Left ventricle myocardium inferior (tissue), 1 donor: ENCODE measurements at regions not wholly inside any gene's neighbourhood (a gene's known extent, or its start where the extent isn't known, plus 50 kb on each side); places are given as distances from the start of the nearest gene placed in this dataset.
"Not testable (repeated sequence)": the region's sequence is repeated elsewhere in the genome, so short reads cannot be mapped to it uniquely, and the experiment has no call there.

Experiments used
- DNase-seq: peaks from one replicate; pipeline ENCODE4 v3.0.0-alpha.2; 2020
- H3K27ac ChIP-seq: fragments of 200-600 bp; replicated peaks from 2 replicates; pipeline ENCODE4 v1.8.0; 2021
- H3K27me3 ChIP-seq: fragments of 200-600 bp; 2 replicates; pipeline ENCODE4 v1.8.0; 2021; ENCODE audit warnings: low read depth
- H3K36me3 ChIP-seq: fragments of 200-600 bp; 2 replicates; pipeline ENCODE4 v1.8.0; 2021
- H3K4me1 ChIP-seq: fragments of 200-600 bp; 2 replicates; pipeline ENCODE4 v1.8.0; 2021
- H3K4me3 ChIP-seq: fragments of 200-600 bp; 2 replicates; pipeline ENCODE4 v1.8.0; 2021; ENCODE audit warnings: mild to moderate bottlenecking, moderate library complexity
- H3K9me3 ChIP-seq: fragments of 200-600 bp; replicated peaks from 2 replicates; pipeline ENCODE4 v1.8.0; 2021
- intact Hi-C: fragments of 100-400 bp; cut with micrococcal nuclease; formaldehyde crosslinking; loops from one replicate; pipeline ENCODE4 v1.11.0; 2022
- TF ChIP-seq, protein P1 (sequence below): fragments of 200-600 bp; IDR thresholded peaks from 2 replicates; pipeline ENCODE4 v1.8.0; 2021; ENCODE audit warnings: antibody characterized with exemption, mild to moderate bottlenecking, borderline replicate concordance
- donor health status: DM: no; HTN: yes; CAD: no; lungs with severe emphysema.

DNA sequence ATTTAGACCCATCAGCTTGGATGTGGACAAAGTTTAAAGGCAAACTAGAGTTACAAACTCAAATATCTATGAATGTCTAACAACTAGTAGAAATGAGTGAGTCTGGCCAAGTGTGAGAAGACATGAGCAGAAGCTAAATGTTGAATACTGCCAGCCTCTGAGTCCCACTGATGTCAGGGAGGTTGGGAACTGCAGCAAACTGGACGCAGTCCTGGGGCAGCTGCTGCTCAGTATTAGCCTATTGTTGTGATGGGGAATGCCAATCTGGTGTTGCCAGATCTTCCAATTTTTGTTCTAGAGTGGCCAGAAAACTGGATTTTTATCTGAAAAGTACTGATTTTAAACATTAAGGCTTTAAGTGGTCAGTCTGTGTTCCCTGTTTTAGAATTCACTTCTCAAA lies 770.4 kb upstream of the STXBP6 start:
- no peak overlapping the region for H3K4me3 ChIP-seq
- no peak overlapping the region for H3K27ac ChIP-seq
- DNase-seq, result no peak
- H3K36me3 ChIP-seq, result no peaks in the 10 kb centered on the region
- no peaks in the 10 kb centered on the region for H3K27me3 ChIP-seq
- intact Hi-C loops, result no loop called here
- TF ChIP-seq, protein P1, sequence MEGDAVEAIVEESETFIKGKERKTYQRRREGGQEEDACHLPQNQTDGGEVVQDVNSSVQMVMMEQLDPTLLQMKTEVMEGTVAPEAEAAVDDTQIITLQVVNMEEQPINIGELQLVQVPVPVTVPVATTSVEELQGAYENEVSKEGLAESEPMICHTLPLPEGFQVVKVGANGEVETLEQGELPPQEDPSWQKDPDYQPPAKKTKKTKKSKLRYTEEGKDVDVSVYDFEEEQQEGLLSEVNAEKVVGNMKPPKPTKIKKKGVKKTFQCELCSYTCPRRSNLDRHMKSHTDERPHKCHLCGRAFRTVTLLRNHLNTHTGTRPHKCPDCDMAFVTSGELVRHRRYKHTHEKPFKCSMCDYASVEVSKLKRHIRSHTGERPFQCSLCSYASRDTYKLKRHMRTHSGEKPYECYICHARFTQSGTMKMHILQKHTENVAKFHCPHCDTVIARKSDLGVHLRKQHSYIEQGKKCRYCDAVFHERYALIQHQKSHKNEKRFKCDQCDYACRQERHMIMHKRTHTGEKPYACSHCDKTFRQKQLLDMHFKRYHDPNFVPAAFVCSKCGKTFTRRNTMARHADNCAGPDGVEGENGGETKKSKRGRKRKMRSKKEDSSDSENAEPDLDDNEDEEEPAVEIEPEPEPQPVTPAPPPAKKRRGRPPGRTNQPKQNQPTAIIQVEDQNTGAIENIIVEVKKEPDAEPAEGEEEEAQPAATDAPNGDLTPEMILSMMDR, result no peak
- no peaks in the 10 kb centered on the region for H3K9me3 ChIP-seq
- no peaks in the 10 kb centered on the region for H3K4me1 ChIP-seq

DNA sequence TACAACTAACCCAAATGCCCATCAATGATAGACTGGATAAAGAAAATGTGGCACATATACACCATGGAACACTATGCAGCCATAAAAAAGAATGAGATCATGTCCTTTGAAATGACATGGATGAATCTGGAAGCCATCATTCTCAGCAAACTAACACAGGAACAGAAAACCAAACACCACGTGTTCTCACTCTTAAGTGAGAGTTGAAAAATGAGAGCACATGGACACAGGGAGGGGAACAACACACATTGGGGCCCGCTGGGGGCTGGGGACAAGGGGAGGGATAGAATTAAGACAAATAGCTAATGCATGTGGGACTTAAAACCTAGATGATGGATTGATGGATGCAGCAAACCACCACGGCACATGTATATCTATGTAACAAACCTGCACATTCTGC lies 764.7 kb upstream of the STXBP6 start:
- H3K36me3 ChIP-seq, H3K27me3 ChIP-seq, DNase-seq, intact Hi-C loops, H3K27ac ChIP-seq, H3K4me1 ChIP-seq, H3K4me3 ChIP-seq, H3K9me3 ChIP-seq: not testable (repeated sequence)

DNA sequence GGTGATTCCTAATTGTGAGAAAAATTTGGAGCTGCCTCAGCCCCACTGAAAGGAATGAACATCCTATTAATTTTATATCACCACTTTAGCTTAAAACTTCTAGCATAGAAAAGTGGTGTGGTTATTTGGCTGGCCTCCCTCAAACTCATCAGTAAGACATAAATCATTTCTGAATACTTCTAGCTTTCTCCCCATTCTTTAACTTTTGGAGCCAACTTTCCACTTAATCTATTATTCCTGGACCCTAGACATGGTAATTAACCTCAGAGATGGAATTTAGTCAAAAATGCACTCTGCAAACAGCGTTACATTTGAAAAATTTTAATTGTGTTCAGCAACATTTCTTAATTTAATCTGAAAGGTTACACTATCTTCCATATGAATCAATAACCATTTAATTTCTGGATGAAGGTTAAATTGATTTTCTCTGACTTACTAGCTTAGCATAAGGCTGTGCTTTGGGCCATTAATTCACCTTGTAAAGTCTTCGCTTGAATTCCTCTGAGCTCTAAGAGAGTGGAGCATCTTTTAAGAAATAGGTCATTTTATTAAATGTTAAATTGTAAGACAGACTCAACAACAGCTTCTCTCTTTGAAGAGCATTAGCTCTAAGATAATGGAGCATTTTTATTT lies 753.6 kb upstream of the STXBP6 start:
- Histone ChIP-seq H3K27ac (no peak overlapping the region), H3K4me3 (no peak overlapping the region), H3K36me3 (no peaks in the 10 kb centered on the region), H3K9me3 (no peaks in the 10 kb centered on the region), H3K27me3 (no peaks in the 10 kb centered on the region), H3K4me1 (no peaks in the 10 kb centered on the region)
- TF ChIP-seq, protein P1, result no peak
- DNase-seq, result no peak
- intact Hi-C loops, result no loop called here

DNA sequence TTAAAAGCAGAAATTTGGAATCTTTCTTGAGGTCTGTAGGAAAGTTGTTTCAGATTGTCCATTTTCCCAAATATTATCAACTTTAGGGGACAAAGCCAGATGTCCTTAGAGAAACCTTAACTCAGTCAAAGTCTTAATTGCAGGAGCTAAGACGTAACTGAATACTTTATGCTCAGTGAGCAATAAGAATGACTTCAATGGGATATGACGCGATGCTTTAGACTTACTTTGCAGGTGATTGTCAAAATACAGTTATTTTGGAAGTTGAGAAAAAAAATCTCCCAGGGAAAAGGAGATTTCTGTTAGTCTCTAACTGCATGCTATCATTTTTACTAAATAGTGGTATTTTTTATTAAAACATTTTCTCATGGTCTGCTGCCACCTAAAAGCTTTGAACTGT lies 750.9 kb upstream of the STXBP6 start:
- DNase-seq, result no peak

DNA sequence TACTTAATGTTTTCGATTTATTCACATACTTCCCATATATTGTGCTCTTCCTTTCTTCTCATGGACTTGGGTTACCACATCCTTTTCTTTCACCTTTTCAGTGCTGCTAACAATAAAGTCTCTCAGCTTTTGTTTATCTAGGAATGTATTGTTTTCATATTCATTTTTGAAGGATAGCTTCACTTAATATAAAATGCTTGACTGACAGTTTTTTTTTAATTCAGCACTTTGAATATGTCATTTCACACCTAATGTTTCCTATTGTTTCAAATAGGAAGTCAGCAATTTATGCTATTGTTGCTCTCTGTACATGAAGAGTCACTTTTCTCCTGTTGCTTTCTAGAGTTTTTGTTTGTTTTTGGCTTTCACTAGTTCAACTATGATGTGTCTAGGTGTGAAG lies 738.3 kb upstream of the STXBP6 start:
- Histone ChIP-seq H3K36me3 (no peaks in the 10 kb centered on the region), H3K4me1 (no peaks in the 10 kb centered on the region), H3K9me3 (peaks cover 21% of the 10 kb centered on the region), H3K27ac (no peak overlapping the region), H3K27me3 (no peaks in the 10 kb centered on the region), H3K4me3 (no peak overlapping the region)
- DNase-seq, result no peak
- TF ChIP-seq, protein P1, result no peak
- intact Hi-C loops, result no loop called here

More for the DNA sequence above, 750.9 kb upstream of the STXBP6 start:
- H3K4me1 ChIP-seq, result no peaks in the 10 kb centered on the region
- no peak overlapping the region for H3K4me3 ChIP-seq
- no peaks in the 10 kb centered on the region for H3K27me3 ChIP-seq
- H3K9me3 ChIP-seq, result no peaks in the 10 kb centered on the region
- no peaks in the 10 kb centered on the region for H3K36me3 ChIP-seq
- TF ChIP-seq, protein P1, result no peak
- intact Hi-C loops, result no loop called here
- H3K27ac ChIP-seq, result no peak overlapping the region

DNA sequence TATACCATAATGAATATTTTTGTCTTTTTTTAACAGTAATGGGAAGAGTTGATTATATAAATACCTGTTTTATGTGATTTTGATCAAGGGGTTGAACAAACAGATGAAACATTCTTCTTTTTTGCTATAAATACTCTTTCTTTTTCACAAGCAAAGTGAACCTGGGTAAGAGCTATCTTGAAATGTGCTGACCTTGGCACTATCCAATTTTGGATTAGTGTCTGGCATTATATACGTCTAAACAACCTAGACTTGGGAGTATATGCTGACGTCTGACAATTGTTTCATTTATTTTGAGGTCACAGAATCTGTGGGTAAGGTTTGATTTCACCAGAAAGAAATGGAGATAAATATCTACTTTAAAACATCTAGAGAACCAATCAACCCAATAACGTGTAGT lies 716.0 kb upstream of the STXBP6 start:
- DNase-seq, result no peak
- Histone ChIP-seq H3K36me3 (no peaks in the 10 kb centered on the region), H3K27me3 (no peaks in the 10 kb centered on the region), H3K4me3 (no peak overlapping the region), H3K9me3 (peaks cover 5% of the 10 kb centered on the region), H3K27ac (no peak overlapping the region), H3K4me1 (no peaks in the 10 kb centered on the region)
- TF ChIP-seq, protein P1, result no peak
- intact Hi-C loops, result no loop called here
